ENCODE measurements at regions not wholly inside any gene's neighbourhood (a gene's known extent, or its start where the extent isn't known, plus 50 kb on each side); places are given as distances from the start of the nearest gene placed in this dataset.
"Not testable (repeated sequence)": the region's sequence is repeated elsewhere in the genome, so short reads cannot be mapped to it uniquely, and the experiment has no call there.

DNA sequence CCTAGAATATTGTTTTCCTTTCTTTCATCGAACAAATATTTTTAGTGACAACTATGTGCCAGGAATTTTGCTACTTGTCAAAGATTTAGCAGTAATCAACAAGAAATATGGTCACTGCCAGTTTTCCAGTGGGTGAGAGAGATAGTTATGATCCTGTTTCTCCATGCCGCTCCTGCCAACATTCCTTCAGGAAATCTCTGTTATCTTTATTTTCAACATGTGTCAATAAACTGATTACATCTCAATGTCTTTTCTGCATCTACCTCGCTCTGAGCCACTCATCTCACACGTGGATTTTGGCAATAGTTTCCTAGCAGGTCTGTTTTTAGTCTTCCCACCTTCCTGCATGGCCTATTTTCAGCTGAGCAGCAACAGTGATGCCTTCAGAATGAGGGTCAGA is 650.0 kb upstream of the STXBP6 start:
- DNase-seq: no peak

DNA sequence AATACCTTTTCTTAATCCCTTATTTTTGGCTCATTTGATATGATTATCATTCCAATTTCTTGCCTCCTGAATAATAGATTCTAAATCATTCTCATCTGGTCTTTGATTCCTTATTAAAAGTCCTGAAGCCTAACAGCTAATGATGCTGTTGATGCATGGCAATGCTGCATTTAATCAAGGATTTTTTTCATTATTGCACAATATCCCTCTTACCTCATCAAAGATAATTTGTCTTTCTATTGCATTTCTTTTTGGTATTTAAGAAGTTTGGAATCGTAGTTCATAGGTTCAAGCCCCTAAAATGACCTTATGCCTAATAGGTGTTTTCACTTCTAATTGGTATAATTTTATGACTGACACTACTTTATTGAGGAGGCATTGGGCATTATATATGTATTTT is 648.2 kb upstream of the STXBP6 start:
- DNase-seq: no peak

DNA sequence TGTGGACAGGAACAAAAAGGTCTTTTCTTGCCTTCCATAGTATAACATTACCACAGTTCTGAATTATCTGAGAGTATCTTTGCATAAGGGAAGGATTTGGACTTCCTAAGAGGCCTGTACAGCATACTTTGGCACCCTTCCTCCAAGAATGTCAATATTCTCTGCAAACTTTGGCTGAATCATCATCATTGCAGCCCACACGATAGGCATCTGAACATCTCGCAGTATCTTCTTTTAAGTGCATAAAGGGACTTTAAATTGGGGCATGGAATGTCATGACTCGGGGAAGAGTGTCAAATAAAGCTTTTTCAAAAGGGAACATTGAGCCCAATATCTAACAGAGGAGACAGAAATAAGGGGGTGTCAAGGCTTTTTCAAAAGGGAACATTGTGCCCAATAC is 646.2 kb upstream of the STXBP6 start:
- no peak for DNase-seq

DNA sequence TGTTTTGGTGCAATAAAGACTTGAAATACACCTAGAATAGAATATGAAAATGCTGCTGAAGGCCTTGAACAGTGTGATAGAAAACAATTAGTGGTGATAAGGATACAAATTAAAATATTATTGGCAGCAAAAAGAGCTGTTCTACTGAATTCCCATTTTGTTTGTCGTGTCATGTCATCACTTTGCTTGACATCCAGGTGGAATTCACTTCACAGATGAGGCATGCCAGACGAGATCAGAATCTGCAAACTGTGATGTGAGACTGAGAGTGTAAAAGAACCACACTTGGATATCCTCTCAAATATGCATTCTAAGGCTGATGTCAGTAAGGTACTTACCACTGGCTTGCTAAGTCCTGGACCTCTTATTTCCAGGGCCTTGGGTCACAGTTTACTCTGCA is 635.1 kb upstream of the STXBP6 start:
- no peak for DNase-seq

DNA sequence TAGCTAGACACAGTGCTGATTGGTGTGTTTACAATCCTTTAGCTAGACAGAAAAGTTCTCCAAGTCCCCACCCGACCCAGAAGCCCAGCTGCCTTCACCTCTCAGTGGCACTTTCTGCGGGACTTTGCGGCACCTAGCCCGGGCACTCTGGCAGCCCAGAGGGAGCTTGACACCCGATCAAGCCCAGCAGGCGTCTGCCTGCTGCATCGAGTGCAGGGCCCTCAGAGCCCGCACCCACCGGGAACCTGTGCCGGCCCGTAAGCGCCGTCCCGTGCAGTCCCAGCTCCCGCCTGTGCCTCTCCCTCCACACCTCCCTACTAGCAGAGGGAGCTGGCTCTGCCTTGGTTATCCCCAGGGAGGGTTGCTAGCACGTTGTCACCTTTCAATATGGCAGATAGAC is 631.0 kb upstream of the STXBP6 start:
- no peak for DNase-seq

DNA sequence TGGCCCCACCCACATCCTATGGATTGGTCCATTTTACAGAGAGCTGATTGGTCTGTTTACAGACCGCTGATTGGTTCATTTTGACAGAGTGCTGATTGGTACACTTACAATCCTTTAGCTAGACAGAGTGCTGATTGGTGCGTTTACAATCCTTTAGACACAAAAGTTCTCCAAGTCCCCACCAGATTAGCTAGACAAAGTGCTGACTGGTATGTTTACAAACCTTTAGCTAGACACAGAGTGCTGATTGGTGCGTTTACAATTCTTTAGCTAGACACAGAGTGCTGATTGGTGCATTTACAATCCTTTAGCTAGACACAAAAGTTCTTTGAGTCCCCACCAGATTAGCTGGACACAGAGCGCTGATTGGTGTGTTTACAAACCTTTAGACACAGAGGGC is 630.6 kb upstream of the STXBP6 start:
- not testable (repeated sequence) for DNase-seq

DNA sequence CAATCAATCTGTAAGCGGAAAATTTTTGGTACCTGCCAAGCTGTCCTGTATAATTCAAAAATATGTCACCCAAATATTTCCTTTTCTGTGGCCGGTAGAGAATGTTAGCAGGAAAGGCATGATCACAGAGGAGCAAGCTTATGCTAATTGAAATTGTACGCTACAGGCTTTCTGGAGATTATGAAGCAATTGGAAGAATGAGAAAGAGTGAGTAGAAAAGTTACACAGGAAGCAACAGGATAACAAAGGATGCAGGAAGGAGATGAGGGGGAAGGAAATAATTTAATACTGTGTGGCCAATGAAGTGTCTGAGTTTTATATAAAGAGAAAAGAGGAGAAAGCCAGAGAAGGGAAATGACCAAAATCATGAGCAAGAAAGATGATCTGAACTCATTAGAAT is 627.2 kb upstream of the STXBP6 start:
- no peak for DNase-seq

DNA sequence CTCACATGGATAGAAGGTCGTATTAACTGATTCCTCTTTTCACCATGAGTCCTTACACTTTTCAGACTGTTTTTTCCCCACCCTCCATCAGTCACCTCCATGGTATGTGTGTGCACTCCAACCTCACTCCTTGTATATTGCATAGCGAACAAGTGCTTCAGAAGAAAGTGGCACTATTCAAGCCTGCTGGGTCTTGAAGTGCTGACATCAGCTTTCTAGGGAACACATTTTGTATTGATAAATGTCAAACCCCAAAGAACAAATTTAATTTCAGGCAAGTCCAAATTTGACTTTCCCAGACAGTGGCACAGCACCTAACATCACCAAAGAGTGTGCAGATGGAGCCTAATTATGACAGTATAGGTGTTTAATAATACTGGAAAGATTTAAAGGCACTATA is 617.4 kb upstream of the STXBP6 start:
- no peak for DNase-seq

DNA sequence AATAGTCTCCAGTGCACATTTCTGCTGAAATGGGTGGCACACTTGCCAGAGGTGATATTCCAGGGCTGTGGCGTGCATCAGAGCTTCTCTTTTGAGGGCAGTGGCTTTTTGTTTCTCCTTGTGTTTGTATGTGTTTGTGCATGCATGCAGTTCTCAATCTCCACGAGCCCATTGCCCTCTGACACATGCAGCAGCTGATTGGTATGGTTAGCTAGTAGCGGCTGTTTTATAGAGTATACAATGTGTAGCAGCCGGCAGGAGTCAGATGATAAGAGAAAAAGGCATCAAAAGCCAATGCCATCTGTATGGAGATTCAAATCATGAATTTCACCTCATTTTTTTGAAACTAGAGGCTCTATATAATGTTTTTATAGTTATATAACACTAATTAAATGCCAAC is 616.9 kb upstream of the STXBP6 start:
- no peak for DNase-seq

DNA sequence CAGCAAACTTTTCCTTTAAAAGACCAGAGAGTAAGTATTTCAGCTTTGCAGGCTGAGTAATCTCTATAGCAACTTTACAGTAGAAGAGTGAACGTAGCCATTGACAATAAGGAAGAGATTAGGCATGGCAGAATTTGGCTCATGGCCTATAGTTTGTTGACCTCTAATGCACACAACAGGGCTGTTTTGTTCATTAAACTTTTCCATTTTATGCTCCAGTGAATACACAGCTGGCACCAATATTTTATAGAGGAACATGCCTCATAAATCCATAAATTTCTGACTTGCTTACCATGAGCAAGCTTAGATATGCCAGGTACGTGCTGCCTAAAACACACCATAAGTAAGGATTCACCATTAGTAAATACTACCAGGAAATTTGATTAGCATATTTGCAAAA is 609.0 kb upstream of the STXBP6 start:
- DNase-seq: no peak

DNA sequence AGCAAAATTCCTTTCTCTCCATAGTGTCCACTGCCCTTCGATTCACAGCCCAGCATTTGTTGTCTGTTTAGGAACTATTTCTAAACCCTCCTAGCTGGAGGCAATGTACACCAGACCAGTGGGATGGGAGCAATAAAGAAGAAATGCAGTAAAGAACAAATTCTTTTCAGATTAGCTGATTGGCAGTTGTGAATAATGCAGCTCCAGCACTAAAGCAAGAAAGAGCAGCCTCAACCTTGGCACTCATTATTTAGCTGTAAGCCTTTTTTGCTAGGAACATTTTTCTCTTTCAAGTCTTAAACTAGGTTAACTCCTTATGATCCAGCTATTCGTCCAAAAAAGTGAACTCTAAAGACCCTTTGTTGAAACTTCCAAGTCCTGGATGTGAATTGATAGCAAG is 580.5 kb upstream of the STXBP6 start:
- no peak for DNase-seq

DNA sequence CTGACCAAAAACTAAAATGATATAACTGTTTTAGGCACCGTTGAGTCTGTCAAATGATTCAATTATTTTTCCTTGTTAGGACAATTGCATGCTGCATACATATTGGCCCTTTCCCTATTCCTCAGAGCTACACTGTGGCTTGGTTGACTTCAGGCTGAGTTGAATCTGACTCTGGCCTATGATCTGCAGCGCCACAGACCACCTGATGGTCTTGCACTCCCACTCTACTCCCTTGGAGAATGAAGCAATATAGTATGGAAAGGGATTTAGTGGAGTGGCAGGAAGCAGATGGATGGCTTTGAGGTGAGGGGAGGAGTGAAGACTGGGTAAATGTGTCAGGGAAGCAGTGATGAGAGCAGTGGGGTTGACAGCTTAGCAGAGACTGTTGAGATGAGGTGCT is 579.0 kb upstream of the STXBP6 start:
- no peak for DNase-seq

DNA sequence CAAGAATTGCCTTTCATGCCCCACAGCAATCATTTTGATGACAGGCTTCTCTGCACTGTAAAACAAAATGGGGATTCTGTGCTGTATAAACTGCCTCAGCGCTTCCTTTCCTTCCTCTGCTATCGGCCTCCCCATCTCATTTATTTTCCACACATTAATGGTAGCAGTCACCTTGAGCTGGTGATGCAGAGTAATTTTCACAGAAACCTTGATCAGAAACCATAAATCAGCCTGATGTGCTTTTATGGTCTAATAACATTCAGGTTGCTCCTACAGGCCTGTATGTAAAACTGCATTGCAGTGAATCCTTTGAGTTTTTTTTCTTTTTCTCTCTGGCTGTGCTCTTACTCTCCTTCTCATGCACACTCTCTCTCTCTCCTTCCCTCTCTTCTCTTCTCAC is 578.4 kb upstream of the STXBP6 start:
- DNase-seq: no peak

DNA sequence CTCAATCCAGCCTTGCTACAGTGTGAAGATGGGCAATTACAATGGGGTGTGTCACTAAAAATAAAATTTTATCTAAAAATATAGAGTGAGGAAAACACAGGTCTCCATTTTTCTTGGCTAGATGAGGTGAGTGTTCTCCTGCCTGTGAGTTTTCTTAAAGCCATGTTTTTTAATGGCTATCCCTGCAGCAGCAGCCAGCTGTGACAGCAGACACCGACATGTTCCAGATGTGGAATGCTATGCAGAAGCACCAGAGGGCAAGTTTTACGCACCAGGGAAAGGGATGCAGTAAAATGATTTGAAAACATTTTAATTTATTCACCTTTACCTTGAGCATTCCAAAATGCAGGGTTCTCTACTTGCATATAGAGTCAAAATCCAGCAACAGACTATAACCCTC is 577.0 kb upstream of the STXBP6 start:
- no peak for DNase-seq

DNA sequence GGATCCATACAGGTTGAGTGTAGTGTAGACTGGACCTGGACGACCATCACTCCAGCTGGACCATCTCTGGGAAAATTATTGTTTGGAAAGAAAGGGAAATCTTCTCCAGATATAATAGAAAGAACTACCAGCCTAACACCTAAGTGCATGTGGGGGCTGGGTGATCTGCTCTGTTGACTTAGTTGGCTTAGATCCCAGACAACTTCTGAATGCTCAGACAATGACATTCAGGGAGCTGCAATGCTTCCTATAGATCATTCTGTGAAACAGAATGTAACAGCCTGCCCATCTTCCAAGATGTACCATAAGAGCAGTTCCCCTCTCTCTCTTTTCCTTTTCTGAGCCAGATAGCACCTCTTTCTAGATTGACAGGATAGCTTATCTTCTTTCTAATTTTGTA is 572.8 kb upstream of the STXBP6 start:
- no peak for DNase-seq

DNA sequence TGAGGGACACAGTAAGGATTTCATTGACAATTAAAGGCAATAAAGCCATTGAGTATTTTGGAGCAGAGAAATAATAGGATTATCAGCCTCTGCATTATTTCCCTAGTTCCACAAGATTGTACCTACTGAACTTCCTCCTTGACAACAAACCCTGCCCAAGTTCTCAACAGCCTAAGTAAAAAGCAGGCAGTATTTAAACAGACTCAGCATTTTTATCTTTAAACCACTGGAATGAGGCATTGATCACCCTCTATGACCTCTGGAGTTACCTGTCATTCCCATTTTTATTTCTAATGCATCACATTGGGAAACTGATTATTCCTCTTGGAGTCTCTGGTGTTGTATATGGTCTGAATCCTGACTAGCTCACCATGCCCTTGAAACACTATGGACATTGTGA is 570.6 kb upstream of the STXBP6 start:
- no peak for DNase-seq

DNA sequence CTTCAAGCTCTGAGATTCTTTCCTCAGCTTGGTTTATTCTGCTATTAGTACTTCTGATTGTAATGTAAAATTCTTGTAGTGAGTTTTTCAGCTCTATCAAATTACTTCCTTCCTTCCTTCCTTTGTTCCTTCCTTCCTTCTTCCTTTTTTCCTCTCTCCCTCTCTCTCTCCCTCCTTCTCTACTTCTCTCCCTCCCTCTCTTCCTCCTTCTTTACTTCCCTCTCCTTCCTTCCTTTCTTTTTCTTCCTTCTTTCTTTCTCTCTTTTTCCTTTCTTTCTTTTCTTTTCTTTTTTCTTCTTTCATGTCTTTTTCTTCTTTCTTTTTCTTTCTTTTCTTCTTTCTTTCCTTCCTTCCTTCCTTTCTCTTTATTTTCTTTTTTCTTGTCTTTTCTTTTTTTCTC is 565.2 kb upstream of the STXBP6 start:
- DNase-seq: no peak

DNA sequence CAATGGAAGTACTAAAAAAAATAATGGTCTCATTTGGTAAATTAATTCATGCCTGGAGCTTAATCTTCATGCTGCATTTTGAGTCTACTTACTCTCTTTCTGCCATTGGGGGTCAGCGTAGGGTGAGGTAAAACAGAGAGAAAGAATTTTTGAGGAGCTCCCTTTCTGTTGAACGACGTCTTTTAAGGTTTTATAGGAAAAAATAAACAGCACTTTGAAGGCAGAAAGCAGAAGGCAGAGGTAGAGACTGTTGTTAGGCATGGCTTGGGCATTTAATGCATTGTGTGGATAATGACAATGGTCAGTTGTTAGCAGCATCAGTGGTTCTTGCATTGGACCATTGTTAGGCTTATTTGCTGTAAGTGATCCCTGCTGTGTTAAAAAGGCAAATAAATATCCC is 557.2 kb upstream of the STXBP6 start:
- no peak for DNase-seq

DNA sequence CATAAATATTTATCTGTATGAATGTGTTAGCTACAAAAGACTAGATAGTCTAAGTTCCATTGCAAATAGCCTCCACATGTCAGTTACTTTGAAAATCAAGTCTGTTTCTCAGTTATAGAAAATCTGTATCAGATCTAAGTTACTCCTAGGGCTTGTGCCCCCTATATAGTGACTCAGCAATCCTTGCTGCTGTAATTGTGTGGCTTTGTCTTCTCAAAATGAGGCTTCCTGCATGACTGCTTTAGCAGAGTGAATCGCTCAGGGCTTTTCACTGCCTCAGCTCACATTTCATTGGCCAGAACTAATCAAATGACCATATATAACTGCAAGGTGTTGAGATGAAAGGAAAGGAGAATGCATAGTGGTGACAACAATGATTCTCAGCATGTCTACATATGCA is 552.2 kb upstream of the STXBP6 start:
- no peak for DNase-seq

DNA sequence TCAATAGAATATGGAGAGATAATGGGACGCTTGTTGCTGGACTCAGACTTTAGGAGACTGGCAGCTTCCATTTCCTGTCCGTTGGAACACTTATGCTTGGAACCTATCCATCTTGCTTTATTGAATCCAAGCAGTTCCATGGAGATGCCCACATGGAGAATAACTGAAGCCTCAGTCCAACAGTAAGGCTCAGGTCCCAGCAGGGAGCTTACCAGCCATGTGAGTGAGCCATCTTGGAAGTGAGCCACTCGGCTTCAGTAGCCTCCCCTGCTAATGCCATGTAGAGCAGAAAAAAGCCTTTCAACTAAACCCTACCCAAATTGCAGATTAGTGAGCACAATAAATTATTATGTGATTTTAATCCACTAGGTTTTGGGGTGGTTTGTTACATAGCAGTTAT is 538.8 kb upstream of the STXBP6 start:
- no peak for DNase-seq

DNA sequence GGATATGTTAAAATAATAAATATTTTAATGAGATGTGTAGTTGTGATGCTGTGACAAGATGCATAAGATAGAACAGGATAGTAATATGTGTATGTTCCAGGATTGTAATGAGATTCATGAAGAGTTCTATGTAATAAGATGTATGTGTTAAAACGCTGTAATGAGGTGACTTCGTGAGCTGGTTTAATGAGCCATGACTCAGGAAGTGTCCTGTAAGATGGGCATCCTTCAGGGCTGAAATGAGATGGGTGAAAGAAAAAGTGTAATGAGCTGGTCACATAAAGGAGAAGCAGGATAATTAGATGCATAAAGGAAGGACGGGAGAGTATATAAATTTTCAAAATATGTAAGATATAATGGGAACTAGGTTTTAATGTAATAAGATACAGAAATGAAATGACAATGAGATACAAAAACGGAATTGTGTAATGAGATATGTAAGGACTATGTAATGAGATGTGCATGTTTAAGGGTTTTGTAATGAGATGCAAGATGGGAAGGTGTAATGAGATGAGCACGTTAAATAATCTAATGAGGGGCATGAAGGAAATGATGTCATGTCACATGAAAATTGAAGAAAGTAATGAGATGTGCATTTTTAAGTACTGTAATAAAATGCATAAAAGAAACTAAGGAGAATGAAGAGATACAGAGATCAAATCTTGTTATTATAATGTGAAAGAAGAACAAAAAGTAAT is 524.8 kb upstream of the STXBP6 start:
- no peak for DNase-seq

DNA sequence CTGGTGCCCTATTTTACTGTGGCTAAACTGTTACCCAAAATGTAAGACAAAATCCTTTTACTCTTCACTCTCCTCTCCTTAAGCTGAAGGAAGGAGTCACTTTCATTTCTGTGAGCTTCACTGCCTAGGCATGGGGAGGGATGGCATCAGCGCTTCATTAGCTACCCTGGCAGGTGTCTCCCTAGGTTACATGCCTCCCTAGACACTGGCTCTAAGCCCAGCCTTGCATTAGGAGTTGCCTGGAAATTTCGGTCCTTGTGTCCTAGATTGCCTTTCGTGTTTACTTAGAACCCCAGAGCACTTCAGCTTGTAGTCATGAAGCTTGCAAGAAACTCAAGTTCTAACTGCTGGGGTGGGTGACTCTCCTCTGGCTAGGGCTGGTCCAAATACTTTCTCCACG is 520.5 kb upstream of the STXBP6 start:
- no peak for DNase-seq

DNA sequence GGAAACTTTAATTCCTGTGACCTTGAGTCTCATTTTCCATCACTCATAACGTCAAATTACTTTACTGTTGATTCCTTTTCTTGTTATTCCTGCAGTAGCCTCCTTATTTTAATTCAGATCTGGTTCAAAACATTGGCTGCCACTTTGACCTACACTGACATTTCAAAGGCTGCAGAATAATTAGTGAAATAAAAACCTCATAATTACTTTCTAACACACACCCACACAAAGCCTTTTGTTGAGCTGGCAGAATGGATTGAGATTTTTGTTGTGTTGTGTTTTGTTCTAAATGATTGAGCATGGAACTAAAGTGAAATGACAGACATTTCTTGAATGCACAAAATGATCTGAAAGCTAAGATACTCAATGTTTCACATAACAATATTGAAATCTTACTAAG is 507.5 kb upstream of the STXBP6 start:
- no peak for DNase-seq

DNA sequence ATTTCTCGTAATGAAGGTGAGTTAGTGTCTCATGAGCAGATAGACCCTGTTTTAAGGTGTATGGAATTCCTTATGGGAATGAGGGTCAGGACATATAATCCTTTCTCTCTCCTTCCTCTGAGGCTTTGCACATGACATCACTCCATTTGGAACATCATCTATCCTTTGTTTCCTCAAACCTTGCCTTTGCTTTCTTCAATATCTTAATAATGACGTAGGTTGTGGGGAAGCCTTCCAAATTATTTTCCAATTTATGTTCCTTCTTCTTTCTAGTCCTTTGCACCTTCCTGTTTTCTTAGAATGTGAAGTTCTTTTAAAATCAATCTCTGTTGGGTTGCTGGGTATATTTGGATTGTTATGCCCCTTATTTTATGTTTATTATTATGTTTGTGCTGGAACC is 502.9 kb upstream of the STXBP6 start:
- no peak for DNase-seq

DNA sequence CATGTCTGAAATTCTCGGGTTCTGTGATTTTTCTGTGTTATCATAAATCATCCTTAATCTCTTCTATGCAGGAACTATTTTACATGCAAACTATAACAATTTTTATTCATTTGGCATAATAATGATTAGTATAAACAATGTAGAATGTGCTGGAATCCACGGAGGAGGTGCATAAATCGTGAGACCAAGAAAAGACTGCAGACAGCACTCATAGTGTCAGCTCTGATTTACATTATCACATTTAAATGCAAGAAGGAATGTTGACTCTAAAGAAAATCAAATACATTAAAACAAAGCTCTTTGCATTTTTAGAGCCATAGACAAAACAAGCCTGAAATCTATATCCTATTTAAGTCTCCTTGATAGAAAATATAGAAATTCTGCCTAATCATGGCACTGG is 501.7 kb upstream of the STXBP6 start:
- DNase-seq: no peak

DNA sequence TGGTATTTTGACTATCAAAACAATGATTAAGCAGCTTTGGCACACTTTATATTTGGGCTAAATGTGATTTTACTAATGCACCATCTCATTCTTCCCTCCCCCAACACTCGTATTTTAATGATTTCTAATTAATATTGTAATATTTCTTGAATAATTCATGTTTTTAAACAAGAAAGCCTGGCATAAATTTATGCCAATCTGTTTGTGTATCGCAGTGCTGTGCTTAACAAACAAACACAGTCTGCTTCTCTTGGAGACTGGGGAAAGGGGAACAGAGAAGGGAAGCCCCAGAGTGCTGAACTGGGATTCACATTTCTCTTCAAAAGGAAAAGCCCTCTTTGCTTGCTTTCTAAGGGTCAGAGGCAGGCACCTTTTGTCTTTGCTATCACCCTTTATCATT is 496.9 kb upstream of the STXBP6 start:
- no peak for DNase-seq
